IPS-18a (cell line): ENCODE measurements at regions not wholly inside any gene's neighbourhood (a gene's known extent, or its start where the extent isn't known, plus 50 kb on each side); places are given as distances from the start of the nearest gene placed in this dataset.
"Not testable (repeated sequence)": the region's sequence is repeated elsewhere in the genome, so short reads cannot be mapped to it uniquely, and the experiment has no call there.

ENCODE experiments used
- H3K27ac ChIP-seq: one replicate; pipeline ENCODE4 v1.5.1; 2013; ENCODE audit warnings: low read length
- H3K27me3 ChIP-seq: one replicate; pipeline ENCODE4 v1.6.1; 2013; ENCODE audit warnings: mild to moderate bottlenecking, low read length; ENCODE audit not compliant: control insufficient read depth, insufficient read depth
- H3K36me3 ChIP-seq: one replicate; pipeline ENCODE4 v1.6.1; 2013; ENCODE audit warnings: low read depth, low read length; ENCODE audit not compliant: control insufficient read depth
- H3K4me1 ChIP-seq: one replicate; pipeline ENCODE4 v1.6.1; 2013; ENCODE audit warnings: low read depth, low read length; ENCODE audit not compliant: control insufficient read depth
- H3K4me3 ChIP-seq: one replicate; pipeline ENCODE4 v1.5.1; 2013; ENCODE audit warnings: low read length
- H3K9ac ChIP-seq: one replicate; pipeline ENCODE4 v1.6.1; 2013; ENCODE audit warnings: mild to moderate bottlenecking, low read length, moderate library complexity
- H3K9me3 ChIP-seq: one replicate; pipeline ENCODE4 v1.6.1; 2013; ENCODE audit warnings: low read depth, low read length; ENCODE audit not compliant: control insufficient read depth

- H3K36me3 ChIP-seq = no peaks in the 10 kb centered on the region
- no peak overlapping the region for H3K4me3 ChIP-seq
- H3K27ac ChIP-seq = no peak overlapping the region
- no peak overlapping the region for H3K9ac ChIP-seq
- no peaks in the 10 kb centered on the region for H3K27me3 ChIP-seq
- no peaks in the 10 kb centered on the region for H3K4me1 ChIP-seq
- H3K9me3 ChIP-seq = no peaks in the 10 kb centered on the region
Measured at GRCh38 chr12:114821570-114821969, 137.6 kb upstream of the TBX3 start.

- H3K36me3 ChIP-seq = no peaks in the 10 kb centered on the region
- H3K4me3 ChIP-seq = no peak overlapping the region
- H3K4me1 ChIP-seq = no peaks in the 10 kb centered on the region
- no peaks in the 10 kb centered on the region for H3K9me3 ChIP-seq
- no peaks in the 10 kb centered on the region for H3K27me3 ChIP-seq
- no peak overlapping the region for H3K27ac ChIP-seq
- H3K9ac ChIP-seq = no peak overlapping the region
Measured at GRCh38 chr12:114820796-114821195, 136.8 kb upstream of the TBX3 start.

GRCh38 chr12:114817571-114818425, 133.8 kb upstream of the TBX3 start:
- H3K36me3 ChIP-seq = no peaks in the 10 kb centered on the region
- H3K4me3 ChIP-seq = no peak overlapping the region
- H3K27me3 ChIP-seq = no peaks in the 10 kb centered on the region
- no peak overlapping the region for H3K9ac ChIP-seq
- H3K9me3 ChIP-seq = no peaks in the 10 kb centered on the region
- no peak overlapping the region for H3K27ac ChIP-seq
- H3K4me1 ChIP-seq = peaks cover 5% of the 10 kb centered on the region

DNA sequence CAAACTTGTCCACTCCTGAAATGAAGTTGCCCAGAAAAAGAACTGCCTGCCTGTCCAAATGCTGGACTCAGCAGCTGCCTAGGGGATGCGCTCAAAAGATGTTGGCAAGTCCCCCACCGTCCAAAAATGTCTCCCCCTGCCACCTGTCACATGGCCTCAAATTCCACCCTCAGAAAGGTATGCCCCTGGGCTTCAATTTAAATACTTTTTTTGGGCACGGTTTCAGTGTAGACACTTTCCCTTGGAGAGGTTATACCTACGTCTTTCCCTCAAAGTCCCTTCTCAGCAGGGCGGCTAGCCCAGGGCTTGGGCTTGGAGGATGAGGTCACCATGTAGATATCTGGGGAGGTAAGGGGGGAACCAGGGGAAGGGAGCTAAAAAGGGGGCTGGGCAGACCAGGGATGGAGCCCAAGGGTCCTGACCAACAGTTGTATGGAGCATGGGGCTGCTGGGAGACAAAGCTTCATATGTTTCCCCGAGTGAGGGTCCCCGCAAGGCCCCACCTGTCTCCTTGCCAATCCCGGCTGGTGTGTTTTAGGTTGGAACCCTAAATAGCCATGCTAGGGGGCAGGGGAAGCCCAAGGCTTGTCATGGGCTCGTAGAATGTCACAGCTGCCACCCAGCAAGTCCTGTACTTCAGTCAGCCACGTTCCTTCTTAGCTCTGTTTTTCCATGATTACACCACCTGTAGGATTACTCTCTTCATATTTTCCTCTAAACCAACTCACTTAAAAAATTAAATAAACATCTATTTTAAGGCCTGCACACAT, 131.2 kb upstream of the TBX3 start:
- Histone ChIP-seq H3K9ac (no peak overlapping the region), H3K4me3 (no peak overlapping the region), H3K4me1 (peaks cover 5% of the 10 kb centered on the region), H3K27ac (no peak overlapping the region), H3K36me3 (no peaks in the 10 kb centered on the region), H3K27me3 (no peaks in the 10 kb centered on the region), H3K9me3 (no peaks in the 10 kb centered on the region)

GRCh38 chr12:114812858-114813761, 129.1 kb upstream of the TBX3 start:
- Histone ChIP-seq H3K27me3 (no peaks in the 10 kb centered on the region), H3K4me3 (peak overlapping the region; percentile 5), H3K27ac (no peak overlapping the region), H3K4me1 (peaks cover 5% of the 10 kb centered on the region), H3K9ac (no peak overlapping the region), H3K36me3 (no peaks in the 10 kb centered on the region), H3K9me3 (no peaks in the 10 kb centered on the region)

- Histone ChIP-seq H3K36me3 (no peaks in the 10 kb centered on the region), H3K4me3 (no peak overlapping the region), H3K9me3 (no peaks in the 10 kb centered on the region), H3K9ac (no peak overlapping the region), H3K27me3 (no peaks in the 10 kb centered on the region), H3K27ac (no peak overlapping the region), H3K4me1 (peaks cover 5% of the 10 kb centered on the region)
Measured at GRCh38 chr12:114812384-114812783, 128.4 kb upstream of the TBX3 start.

GRCh38 chr12:114809097-114809496, 125.1 kb upstream of the TBX3 start:
- no peak overlapping the region for H3K4me3 ChIP-seq
- no peaks in the 10 kb centered on the region for H3K9me3 ChIP-seq
- H3K9ac ChIP-seq = no peak overlapping the region
- no peaks in the 10 kb centered on the region for H3K27me3 ChIP-seq
- H3K36me3 ChIP-seq = no peaks in the 10 kb centered on the region
- peaks cover 5% of the 10 kb centered on the region for H3K4me1 ChIP-seq
- no peak overlapping the region for H3K27ac ChIP-seq

DNA sequence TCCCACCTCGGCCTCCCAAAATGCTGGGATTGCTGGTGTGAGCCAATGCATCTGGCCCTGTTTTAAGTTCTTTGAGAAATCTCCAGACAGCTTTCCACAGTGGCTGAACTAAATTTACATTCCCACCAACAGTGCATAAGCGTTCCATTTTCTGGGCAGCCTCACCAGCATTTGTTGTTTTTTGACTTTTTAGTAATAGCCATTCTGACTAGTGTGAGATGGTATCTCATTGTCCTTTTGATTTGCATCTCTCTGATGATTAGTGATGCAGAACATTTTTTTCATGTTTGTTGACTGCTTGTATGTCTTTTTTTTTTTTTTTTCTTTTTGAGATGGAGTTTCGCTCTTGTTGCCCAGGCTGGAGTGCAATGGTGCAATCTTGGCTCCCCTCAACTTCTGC, 117.4 kb upstream of the TBX3 start:
- not testable (repeated sequence) for H3K9me3 ChIP-seq, H3K36me3 ChIP-seq, H3K27ac ChIP-seq, H3K27me3 ChIP-seq, H3K4me1 ChIP-seq, H3K4me3 ChIP-seq, H3K9ac ChIP-seq

DNA sequence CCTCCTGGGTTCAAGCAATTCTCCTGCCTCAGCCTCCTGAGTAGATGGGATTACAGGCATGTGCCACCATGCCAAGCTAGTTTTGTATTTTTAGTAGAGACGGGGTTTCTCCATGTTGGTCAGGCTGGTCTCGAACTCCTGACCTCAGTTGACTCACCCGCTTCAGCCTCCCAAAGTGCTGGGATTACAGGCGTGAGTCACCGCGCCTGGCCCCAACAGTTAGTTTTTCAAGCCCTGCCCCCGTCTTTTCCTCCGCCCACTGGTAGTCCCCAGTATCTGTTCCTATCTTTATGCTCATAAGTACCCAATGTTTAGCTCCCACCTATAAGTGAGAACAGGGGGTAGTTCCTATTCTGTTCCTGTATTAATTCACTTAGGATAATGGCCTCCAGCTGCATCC, 116.6 kb upstream of the TBX3 start:
- H3K9me3 ChIP-seq, H3K36me3 ChIP-seq, H3K27ac ChIP-seq, H3K27me3 ChIP-seq, H3K4me1 ChIP-seq, H3K4me3 ChIP-seq, H3K9ac ChIP-seq: not testable (repeated sequence)

GRCh38 chr12:114799574-114800487, 115.9 kb upstream of the TBX3 start:
- no peak overlapping the region for H3K9ac ChIP-seq
- no peaks in the 10 kb centered on the region for H3K27me3 ChIP-seq
- no peak overlapping the region for H3K4me3 ChIP-seq
- no peaks in the 10 kb centered on the region for H3K36me3 ChIP-seq
- no peak overlapping the region for H3K27ac ChIP-seq
- no peaks in the 10 kb centered on the region for H3K4me1 ChIP-seq
- no peaks in the 10 kb centered on the region for H3K9me3 ChIP-seq
